ENCODE measurements at regions not wholly inside any gene's neighbourhood (a gene's known extent, or its start where the extent isn't known, plus 50 kb on each side); places are given as distances from the start of the nearest gene placed in this dataset.

- intact Hi-C loops (cut with DNase I; ENCODE audit: low total_unique reads): no loop called here
- Histone ChIP-seq H3K9me3 (no peaks in the 10 kb centered on the region), H3K27ac (no peak overlapping the region), H3K4me3 (no peak overlapping the region), H3K36me3 (no peaks in the 10 kb centered on the region), H3K4me1 (no peaks in the 10 kb centered on the region), H3K27me3 (peaks cover 0 to 62% of the 10 kb centered on the region in 2 donors)
- no peak for DNase-seq
- TF ChIP-seq, protein P1, sequence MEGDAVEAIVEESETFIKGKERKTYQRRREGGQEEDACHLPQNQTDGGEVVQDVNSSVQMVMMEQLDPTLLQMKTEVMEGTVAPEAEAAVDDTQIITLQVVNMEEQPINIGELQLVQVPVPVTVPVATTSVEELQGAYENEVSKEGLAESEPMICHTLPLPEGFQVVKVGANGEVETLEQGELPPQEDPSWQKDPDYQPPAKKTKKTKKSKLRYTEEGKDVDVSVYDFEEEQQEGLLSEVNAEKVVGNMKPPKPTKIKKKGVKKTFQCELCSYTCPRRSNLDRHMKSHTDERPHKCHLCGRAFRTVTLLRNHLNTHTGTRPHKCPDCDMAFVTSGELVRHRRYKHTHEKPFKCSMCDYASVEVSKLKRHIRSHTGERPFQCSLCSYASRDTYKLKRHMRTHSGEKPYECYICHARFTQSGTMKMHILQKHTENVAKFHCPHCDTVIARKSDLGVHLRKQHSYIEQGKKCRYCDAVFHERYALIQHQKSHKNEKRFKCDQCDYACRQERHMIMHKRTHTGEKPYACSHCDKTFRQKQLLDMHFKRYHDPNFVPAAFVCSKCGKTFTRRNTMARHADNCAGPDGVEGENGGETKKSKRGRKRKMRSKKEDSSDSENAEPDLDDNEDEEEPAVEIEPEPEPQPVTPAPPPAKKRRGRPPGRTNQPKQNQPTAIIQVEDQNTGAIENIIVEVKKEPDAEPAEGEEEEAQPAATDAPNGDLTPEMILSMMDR (IDR thresholded peaks at IDR 0.05): no peak
Observed at GRCh38 chr11:70669281-70669680, 271.0 kb downstream of the CTTN start.

GRCh38 chr11:70669871-70670675, 271.7 kb downstream of the CTTN start:
- Histone ChIP-seq H3K9me3 (no peaks in the 10 kb centered on the region), H3K4me1 (no peaks in the 10 kb centered on the region), H3K27me3 (peaks cover 0 to 54% of the 10 kb centered on the region in 2 donors), H3K27ac (no peak overlapping the region), H3K36me3 (no peaks in the 10 kb centered on the region), H3K4me3 (no peak overlapping the region)
- TF ChIP-seq, protein P1 (IDR thresholded peaks at IDR 0.05): no peak
- intact Hi-C loops (cut with DNase I; ENCODE audit: low total_unique reads): no loop called here
- DNase-seq: no peak

GRCh38 chr11:70670676-70671034, 272.3 kb downstream of the CTTN start:
- intact Hi-C loops (cut with DNase I; ENCODE audit: low total_unique reads): no loop called here
- Histone ChIP-seq H3K27ac (no peak overlapping the region), H3K4me1 (no peaks in the 10 kb centered on the region), H3K36me3 (no peaks in the 10 kb centered on the region), H3K4me3 (no peak overlapping the region), H3K27me3 (peaks cover 0 to 53% of the 10 kb centered on the region in 2 donors), H3K9me3 (no peaks in the 10 kb centered on the region)
- TF ChIP-seq, protein P1 (IDR thresholded peaks at IDR 0.05): no peak
- no peak for DNase-seq

GRCh38 chr11:70671083-70671482, 272.8 kb downstream of the CTTN start:
- Histone ChIP-seq H3K27me3 (peaks cover 0 to 49% of the 10 kb centered on the region in 2 donors), H3K9me3 (no peaks in the 10 kb centered on the region), H3K4me1 (no peaks in the 10 kb centered on the region), H3K4me3 (no peak overlapping the region), H3K27ac (no peak overlapping the region), H3K36me3 (no peaks in the 10 kb centered on the region)
- TF ChIP-seq, protein P1 (IDR thresholded peaks at IDR 0.05): no peak
- DNase-seq: no peak
- intact Hi-C loops (cut with DNase I; ENCODE audit: low total_unique reads): no loop called here

DNA sequence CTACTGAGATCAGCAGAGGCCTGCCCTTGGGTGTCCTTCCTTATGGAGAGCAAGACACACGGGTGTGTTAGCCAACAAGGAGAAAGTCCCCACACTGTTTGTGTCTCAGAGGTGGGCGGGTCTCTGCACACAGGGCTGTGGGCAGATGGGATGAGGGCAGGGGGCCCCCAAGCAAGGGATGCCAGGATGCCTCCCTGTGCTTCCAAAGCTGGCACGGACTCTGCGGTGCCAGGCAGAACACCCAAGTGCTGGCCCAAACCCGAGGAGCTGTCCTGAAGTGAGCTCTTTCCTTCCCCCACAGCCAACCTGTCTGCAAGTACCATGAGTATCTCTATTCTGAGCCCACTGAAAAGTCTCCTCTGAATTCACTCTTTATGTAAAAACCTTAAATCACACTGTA, 273.3 kb downstream of the CTTN start:
- peaks cover 0 to 48% of the 10 kb centered on the region in 2 donors for H3K27me3 ChIP-seq
- TF ChIP-seq, protein P1 (IDR thresholded peaks at IDR 0.05): no peak
- intact Hi-C loops (cut with DNase I; ENCODE audit: low total_unique reads): no loop called here
- no peak overlapping the region for H3K27ac ChIP-seq
- H3K36me3 ChIP-seq: no peaks in the 10 kb centered on the region
- no peaks in the 10 kb centered on the region for H3K9me3 ChIP-seq
- no peaks in the 10 kb centered on the region for H3K4me1 ChIP-seq
- H3K4me3 ChIP-seq: no peak overlapping the region
- no peak for DNase-seq
